ENCODE measurements at regions not wholly inside any gene's neighbourhood (a gene's known extent, or its start where the extent isn't known, plus 50 kb on each side); places are given as distances from the start of the nearest gene placed in this dataset.
"Not testable (repeated sequence)": the region's sequence is repeated elsewhere in the genome, so short reads cannot be mapped to it uniquely, and the experiment has no call there.

DNA sequence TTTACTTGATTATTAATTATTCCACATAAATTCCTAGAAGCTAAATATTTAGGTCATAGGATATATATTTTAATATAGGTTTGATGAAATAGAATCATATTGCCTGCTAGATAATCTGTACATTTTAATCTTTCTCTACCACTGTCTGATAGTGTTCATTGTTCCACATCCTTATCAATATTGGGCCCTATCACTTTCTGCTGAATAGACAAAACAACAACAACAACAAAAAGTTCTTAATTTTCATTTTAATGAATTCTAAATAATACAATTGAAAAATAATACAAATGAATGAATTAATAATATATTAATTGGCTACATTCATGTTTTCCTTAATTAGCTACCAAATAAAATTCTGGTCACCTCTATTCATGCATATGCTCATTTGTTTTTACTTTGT lies 1437.2 kb downstream of the LRFN5 start:
- no peak for DNase-seq (ENCODE audit: low spot score)

- DNase-seq (ENCODE audit: low spot score) = no peak
Observed at GRCh38 chr14:43042408-43042807, 1435.7 kb downstream of the LRFN5 start.

- no peak for DNase-seq (ENCODE audit: low spot score)
Observed at GRCh38 chr14:43041976-43042375, 1435.3 kb downstream of the LRFN5 start.

GRCh38 chr14:43041207-43041606 lies 1434.5 kb downstream of the LRFN5 start:
- DNase-seq (ENCODE audit: low spot score) = no peak

- DNase-seq (ENCODE audit: low spot score) = no peak
Observed at GRCh38 chr14:43039881-43040280, 1433.2 kb downstream of the LRFN5 start.

DNA sequence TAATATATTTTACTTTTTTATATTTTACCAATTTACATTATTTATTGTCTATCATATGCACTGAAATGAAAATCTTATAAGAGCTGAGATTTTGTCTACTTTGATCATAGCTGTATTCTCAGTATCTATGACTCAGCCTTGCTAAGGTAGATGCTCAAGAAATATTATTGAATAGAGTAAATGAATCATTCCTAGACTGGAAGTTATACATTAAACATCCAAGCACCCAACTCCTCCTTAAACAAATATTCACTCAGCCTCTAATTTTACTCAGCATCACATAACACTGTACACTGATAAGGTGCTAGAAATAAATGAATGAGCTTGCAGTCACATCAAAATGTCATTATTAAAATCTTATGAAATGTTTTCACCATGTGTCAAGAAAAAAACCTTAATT lies 1424.9 kb downstream of the LRFN5 start:
- no peak for DNase-seq (ENCODE audit: low spot score)

DNA sequence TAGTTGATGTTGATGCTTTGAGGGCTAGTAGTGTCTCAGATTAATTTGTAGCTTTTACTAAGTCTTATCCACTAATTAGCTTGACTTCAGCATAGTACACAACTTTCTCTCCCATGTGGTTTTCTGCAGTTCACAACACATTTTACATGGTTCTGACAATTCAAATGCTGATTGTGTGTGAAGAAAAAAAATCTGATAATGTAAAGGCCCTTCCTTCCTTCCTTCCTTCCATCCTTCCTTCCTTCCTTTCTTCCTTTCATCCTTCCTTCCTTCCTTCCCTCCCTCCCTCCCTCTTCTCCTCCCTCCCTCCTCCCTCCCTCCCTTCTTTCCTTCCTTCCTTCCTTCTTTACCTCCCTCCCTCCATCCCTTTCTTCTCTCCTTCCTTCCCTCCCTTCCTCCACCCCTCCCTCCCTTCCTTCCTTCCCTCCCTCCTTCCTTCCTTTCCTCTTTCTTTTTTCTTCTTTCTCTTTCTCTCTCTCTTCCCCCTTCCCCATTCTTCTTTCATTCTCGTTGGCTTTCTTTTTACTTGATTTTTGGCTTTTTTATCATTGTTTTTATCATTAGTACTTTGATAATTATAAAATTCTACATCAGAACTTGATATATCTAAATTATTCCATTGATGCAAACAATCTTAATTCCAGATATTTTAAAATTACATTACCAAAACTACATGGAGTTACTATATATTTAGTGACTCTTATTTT lies 1415.6 kb downstream of the LRFN5 start:
- DNase-seq (ENCODE audit: low spot score) = no peak

DNA sequence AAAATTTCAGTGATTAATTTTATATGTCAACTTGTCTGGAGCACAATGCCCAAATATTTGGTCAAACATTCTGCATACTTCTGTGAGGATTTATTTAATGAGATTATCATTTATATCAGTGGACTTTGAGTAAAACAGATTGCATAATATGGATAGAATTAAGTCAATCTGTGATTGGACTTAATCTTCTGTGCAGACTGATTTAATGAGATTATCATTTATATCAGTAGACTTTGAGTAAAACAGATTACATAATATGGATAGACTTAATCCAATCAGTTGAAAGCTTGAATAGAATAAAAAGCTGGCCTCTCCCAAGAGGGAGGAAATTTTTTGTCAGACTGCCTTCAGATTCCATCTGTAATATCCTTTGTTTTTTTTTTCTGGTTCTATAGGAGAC lies 1413.2 kb downstream of the LRFN5 start:
- no peak for DNase-seq (ENCODE audit: low spot score)

DNA sequence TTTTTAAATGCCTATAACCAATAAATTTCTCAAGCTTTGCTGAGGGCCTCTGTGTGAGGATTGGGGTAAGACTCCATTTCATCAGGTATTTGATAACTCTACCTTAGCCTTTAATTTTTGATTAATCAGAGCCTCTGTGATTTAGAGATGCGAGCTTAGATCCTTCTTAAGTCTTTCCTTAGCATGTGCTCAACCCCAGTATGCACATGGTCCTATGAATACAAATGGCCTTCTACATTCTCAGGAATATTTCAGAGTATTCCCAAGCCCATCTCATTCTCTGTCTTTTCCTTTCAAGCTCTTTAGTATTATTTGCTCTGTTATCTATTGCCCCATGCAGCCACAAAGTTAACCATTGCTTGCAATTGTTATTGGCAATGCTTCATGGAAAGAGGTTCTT lies 1407.7 kb downstream of the LRFN5 start:
- DNase-seq (ENCODE audit: low spot score) = no peak

DNA sequence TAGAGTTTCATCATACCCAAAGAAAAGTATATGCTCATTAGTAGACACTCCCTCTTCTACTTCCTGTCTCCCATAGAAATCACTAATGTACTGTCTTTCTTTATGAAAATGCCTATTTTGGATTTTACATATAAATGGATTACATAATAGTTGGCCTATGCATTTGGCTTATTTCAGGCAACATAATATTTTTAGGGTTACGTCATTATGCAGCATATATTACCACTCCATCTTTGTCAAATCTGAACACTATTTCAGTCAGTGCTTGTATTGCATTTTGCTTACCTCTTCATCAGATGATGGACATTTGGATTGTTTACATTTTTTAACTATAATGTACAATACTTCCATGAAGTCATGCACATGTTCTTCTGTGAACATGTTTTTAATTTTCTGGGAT lies 1406.1 kb downstream of the LRFN5 start:
- DNase-seq (ENCODE audit: low spot score) = no peak

- no peak for DNase-seq (ENCODE audit: low spot score)
Observed at GRCh38 chr14:43005807-43006206, 1399.1 kb downstream of the LRFN5 start.

DNA sequence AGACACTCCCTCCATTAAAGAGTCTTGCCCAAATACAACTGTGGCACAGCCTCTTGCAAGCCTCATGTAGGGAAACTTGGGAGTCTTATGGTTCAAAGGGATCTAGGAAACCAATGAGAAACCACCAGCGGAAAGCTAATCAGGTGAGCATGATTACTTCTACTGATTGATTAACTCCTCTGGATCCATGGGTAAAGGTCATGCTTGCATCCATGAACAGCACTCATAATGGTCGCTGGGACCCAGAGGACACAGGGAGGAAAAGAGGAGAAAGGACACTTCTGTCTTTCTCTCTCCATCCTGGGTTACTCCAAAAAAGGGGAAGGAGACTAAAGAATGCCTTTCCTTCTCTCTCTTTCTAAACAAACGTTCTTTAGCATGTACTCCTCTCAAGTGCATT lies 1397.2 kb downstream of the LRFN5 start:
- DNase-seq (ENCODE audit: low spot score) = no peak

DNA sequence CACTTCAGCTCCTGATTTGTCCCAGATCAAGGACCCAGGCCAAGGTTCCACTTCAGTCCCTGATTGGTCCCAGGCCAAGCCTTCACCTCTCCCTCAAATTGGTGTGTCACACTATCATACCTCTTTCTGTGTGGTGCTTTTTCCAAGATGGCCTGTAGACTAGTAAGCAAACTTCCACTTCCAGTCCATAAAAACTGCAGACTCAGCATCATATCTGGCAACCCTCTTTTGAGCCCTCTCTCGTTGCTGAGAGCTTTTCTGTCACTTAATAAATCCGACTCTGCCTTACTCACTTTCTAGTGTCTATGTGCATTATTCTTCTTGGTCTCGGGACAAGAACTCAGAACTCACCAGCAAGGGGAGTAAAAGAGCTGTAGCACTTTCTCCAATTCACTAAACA lies 1395.1 kb downstream of the LRFN5 start:
- DNase-seq (ENCODE audit: low spot score) = no peak

- no peak for DNase-seq (ENCODE audit: low spot score)
Observed at GRCh38 chr14:42994051-42994736, 1387.5 kb downstream of the LRFN5 start.

DNA sequence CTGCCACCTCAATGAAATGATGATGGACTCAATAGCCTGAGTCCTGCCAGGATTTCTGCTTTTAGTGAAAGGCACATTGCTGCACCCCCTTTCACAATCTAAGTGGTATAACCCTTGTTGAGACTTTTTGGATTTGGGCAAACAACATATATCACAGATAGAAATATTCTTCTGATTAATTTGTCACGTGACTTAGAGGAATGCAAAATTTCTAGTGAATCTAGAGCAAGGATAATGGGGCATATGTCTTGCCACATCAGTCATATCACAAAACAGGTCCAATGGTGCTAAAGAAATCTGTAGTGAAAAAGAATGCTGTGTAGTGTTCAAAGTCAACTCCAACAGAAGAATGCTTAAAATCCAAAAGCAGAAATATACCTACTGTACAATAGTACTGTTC lies 1386.3 kb downstream of the LRFN5 start:
- DNase-seq (ENCODE audit: low spot score) = no peak

DNA sequence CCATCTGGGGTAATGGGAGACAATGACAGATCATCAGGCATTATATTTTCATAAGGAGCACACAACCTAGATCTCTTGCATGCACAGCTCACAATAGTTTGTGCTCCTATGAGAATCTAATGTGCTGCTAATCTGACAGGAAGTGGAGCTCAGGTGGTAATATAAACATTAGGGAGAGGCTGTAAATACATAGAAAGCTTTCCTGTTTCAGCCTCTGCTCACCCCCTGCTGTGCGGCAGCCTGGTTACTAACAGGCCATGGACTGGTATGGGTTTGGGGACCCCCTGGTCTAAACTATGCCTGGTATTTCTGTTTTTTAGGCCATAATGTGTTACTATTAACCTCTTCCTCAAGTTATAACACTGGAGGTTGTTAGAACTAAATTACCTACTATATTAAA lies 1373.7 kb downstream of the LRFN5 start:
- DNase-seq (ENCODE audit: low spot score) = no peak

DNA sequence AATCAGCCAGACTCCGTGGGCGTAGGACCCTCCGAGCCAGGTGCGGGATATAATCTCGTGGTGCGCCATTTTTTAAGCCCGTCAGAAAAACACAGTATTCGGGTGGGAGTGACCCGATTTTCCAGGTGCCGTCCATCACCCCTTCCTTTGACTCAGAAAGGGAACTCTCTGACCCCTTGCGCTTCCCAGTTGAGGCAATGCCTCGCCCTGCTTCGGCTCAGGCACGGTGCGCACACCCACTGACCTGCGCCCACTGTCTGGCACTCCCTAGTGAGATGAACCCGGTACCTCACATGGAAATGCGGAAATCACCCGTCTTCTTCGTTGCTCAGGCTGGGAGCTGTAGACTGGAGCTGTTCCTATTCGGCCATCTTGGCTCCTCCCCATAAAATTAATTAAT lies 1366.5 kb downstream of the LRFN5 start:
- not testable (repeated sequence) for DNase-seq (ENCODE audit: low spot score)

- DNase-seq (ENCODE audit: low spot score) = no peak
Observed at GRCh38 chr14:42965512-42965911, 1358.8 kb downstream of the LRFN5 start.

DNA sequence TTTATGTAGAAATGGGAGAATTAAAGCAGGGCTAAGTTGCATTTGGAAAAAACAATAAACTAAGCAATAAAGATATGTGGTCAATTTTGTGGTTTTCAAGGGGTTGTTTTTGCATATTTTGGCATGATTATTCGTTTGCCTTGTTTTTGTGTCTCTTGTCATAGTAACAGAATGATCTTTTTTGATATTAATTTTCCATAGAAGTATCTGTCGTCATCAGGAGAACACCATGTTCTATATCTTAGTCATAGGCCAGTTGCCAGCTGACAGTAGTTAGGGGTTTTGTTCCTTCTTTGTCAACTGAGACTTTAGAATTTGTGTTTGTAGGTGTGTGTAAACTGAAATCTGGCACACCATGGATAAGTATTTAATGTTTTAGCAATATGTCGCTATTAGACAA lies 1354.8 kb downstream of the LRFN5 start:
- DNase-seq (ENCODE audit: low spot score) = no peak

DNA sequence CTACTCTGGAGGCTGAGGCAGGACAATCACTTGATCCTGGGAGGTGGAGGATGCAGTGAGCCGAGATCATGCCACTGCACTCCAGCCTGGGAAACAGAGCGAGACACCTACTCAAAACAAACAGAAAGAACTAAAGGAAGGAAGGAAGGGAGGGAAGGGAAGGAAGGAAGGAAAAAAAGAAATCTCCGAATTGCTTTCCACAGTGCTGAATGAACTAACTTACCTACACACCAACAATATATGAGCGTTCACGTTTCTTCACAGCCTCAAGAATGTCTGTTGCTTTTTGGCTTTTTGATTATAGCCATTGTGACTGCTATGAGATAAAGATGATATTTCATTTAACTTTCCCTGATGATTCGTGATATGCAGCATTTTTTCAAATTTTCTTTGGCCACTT lies 1343.7 kb downstream of the LRFN5 start:
- DNase-seq (ENCODE audit: low spot score) = no peak

DNA sequence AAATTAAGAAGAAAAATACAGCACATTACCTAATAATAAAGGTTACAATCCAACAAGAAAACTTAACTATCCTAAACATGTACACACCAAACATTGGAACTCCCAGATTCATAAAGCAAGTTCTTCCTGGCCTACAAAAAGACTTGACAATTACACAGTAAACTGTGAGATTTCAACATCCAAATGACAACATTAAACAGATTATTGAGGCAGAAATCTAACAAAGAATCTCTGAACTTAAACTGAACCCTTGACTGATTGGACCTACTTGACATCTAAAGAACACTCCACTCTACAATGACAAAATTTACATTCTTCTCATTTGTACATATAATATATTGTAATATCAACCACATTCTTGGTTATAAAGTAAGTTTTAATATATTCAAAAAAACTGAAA lies 1341.3 kb downstream of the LRFN5 start:
- no peak for DNase-seq (ENCODE audit: low spot score)

- no peak for DNase-seq (ENCODE audit: low spot score)
Observed at GRCh38 chr14:42944284-42944683, 1337.6 kb downstream of the LRFN5 start.

GRCh38 chr14:42931308-42931707 lies 1324.6 kb downstream of the LRFN5 start:
- DNase-seq (ENCODE audit: low spot score) = no peak
